MM.1S (cell line): ENCODE measurements at regions not wholly inside any gene's neighbourhood (a gene's known extent, or its start where the extent isn't known, plus 50 kb on each side); places are given as distances from the start of the nearest gene placed in this dataset.
"Not testable (repeated sequence)": the region's sequence is repeated elsewhere in the genome, so short reads cannot be mapped to it uniquely, and the experiment has no call there.

Experiments
- DNase-seq: peaks from one replicate; pipeline ENCODE4 v3.0.0-alpha.2; 2015
- H2AFZ ChIP-seq: fragments of 300-600 bp; sonication (generic); 2 replicates; pipeline ENCODE4 v1.6.0; 2016; ENCODE audit warnings: antibody characterized with exemption, low read length
- H3F3A ChIP-seq: fragments of 300-600 bp; sonication (generic); 2 replicates; pipeline ENCODE4 v1.6.1; 2016; ENCODE audit warnings: mild to moderate bottlenecking, antibody characterized with exemption, low read length, moderate library complexity, mixed read lengths; ENCODE audit not compliant: insufficient read depth
- H3K27ac ChIP-seq: fragments of 300-600 bp; sonication (generic); 2 replicates; pipeline ENCODE4 v1.5.1; 2016; ENCODE audit warnings: mild to moderate bottlenecking, low read length
- H3K27me3 ChIP-seq: fragments of 300-600 bp; sonication (generic); replicated peaks from 2 replicates; pipeline ENCODE4 v1.6.0; 2016; ENCODE audit warnings: low read length; ENCODE audit not compliant: insufficient read depth
- H3K36me3 ChIP-seq: fragments of 300-600 bp; sonication (generic); replicated peaks from 2 replicates; pipeline ENCODE4 v1.6.1; 2016; ENCODE audit warnings: mild to moderate bottlenecking, low read length, mixed read lengths; ENCODE audit not compliant: insufficient read depth
- H3K4me1 ChIP-seq: fragments of 300-600 bp; sonication (generic); 2 replicates; pipeline ENCODE4 v1.6.1; 2016; ENCODE audit warnings: low read length, mixed read lengths
- H3K4me2 ChIP-seq: fragments of 300-600 bp; sonication (generic); 2 replicates; pipeline ENCODE4 v1.6.0; 2016; ENCODE audit warnings: low read depth, low read length
- H3K4me3 ChIP-seq: fragments of 300-600 bp; sonication (generic); 2 replicates; pipeline ENCODE4 v1.5.1; 2016; ENCODE audit warnings: low read length, mixed read lengths
- H3K79me2 ChIP-seq: fragments of 300-600 bp; sonication (generic); 2 replicates; pipeline ENCODE4 v1.6.1; 2016; ENCODE audit warnings: mixed run types, low read length, mixed read lengths
- H3K9ac ChIP-seq: fragments of 300-600 bp; sonication (generic); 2 replicates; pipeline ENCODE4 v1.6.1; 2016; ENCODE audit warnings: low read length, mixed read lengths
- H3K9me2 ChIP-seq: fragments of 300-600 bp; sonication (generic); replicated peaks from 2 replicates; pipeline ENCODE4 v1.6.1; 2016; ENCODE audit warnings: mild to moderate bottlenecking, low read length, mixed read lengths; ENCODE audit not compliant: insufficient read depth
- H3K9me3 ChIP-seq: fragments of 300-600 bp; sonication (generic); replicated peaks from 2 replicates; pipeline ENCODE4 v1.6.1; 2016; ENCODE audit warnings: mild to moderate bottlenecking, low read length, mixed read lengths; ENCODE audit not compliant: insufficient read depth
- H4K20me1 ChIP-seq: fragments of 300-600 bp; sonication (generic); 2 replicates; pipeline ENCODE4 v1.6.1; 2016; ENCODE audit warnings: mild to moderate bottlenecking, low read length, moderate library complexity, mixed read lengths; ENCODE audit not compliant: insufficient read depth

- not testable (repeated sequence) for H3K4me3 ChIP-seq, H3K4me1 ChIP-seq, H3K9me3 ChIP-seq, H3K27ac ChIP-seq, H3K27me3 ChIP-seq, H3K79me2 ChIP-seq, H3K36me3 ChIP-seq, H2AFZ ChIP-seq, H3K4me2 ChIP-seq, DNase-seq, H4K20me1 ChIP-seq, H3F3A ChIP-seq, H3K9ac ChIP-seq, H3K9me2 ChIP-seq
These were observed 966.4 kb upstream of the DEFB115 start for GRCh38 chr20:30291064-30291379.

DNA sequence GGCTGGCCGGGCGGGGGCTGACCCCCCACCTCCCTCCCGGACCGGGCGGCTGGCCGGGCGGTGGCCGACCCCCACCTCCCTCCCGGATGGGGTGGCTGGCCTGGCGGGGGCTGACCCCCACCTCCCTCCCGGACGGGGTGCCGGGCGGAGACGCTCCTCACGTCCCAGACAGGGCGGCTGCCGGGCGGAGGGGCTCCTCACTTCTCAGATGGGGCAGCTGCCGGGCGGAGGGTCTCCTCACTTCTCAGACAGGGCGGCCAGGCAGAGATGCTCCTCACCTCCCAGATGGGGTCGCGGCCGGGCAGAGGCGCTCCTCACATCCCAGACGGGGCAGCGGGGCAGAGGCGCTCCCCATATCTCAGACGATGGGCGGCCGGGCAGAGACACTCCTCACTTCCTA, 965.8 kb upstream of the DEFB115 start:
- not testable (repeated sequence) for H3K27me3 ChIP-seq, H3K9ac ChIP-seq, H3K9me3 ChIP-seq, H3K4me3 ChIP-seq, H3K4me1 ChIP-seq, H4K20me1 ChIP-seq, H3K9me2 ChIP-seq, DNase-seq, H3K36me3 ChIP-seq, H3K79me2 ChIP-seq, H3K4me2 ChIP-seq, H3F3A ChIP-seq, H3K27ac ChIP-seq, H2AFZ ChIP-seq

- H3K4me2 ChIP-seq, H3K4me3 ChIP-seq, H3K79me2 ChIP-seq, H4K20me1 ChIP-seq, H3K9me3 ChIP-seq, H3F3A ChIP-seq, H3K36me3 ChIP-seq, H3K9ac ChIP-seq, H3K27ac ChIP-seq, H2AFZ ChIP-seq, H3K27me3 ChIP-seq, H3K4me1 ChIP-seq, H3K9me2 ChIP-seq, DNase-seq: not testable (repeated sequence)
These were observed 962.1 kb upstream of the DEFB115 start for GRCh38 chr20:30295396-30295795.

GRCh38 chr20:30295967-30296366, 961.5 kb upstream of the DEFB115 start:
- H3K4me1 ChIP-seq, H3K4me2 ChIP-seq, H3F3A ChIP-seq, H3K9ac ChIP-seq, H2AFZ ChIP-seq, H3K27me3 ChIP-seq, DNase-seq, H4K20me1 ChIP-seq, H3K36me3 ChIP-seq, H3K9me2 ChIP-seq, H3K4me3 ChIP-seq, H3K27ac ChIP-seq, H3K9me3 ChIP-seq, H3K79me2 ChIP-seq: not testable (repeated sequence)

DNA sequence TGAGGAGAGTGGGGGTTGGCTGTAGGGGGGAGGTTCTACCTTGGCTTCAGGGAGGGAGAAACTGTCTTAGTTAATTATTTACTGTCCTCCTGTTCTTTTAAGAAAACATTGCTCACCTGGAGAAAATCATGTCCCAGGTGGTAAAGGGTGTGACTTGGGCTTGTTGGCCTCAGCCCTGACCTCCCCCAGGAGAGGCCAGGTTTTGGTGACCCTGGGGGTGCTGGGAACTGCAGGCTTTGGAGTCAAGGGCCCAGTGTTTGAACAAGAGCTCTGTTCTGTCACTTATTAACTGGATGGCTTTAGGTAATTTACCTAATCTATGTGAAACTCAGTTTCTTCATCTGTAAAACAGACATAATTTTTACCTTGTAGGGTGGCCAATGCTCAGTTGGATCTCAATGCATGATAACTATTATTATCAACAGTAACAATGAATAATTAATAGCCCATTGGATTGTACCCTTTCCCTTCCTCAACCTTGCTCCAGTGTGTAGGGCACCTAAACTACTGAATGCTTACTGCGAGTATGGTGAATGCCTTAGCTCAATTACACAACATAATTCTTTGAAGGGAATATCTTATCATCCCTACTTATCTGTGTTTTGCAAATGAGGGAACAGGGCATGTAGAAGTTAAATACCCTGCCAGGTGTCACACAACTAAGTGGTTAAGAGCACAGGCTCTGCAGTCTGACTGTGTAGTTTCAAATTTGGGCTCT, 959.4 kb upstream of the DEFB115 start:
- H3K36me3 ChIP-seq, H3K4me2 ChIP-seq: not testable (repeated sequence)

GRCh38 chr20:30300220-30300642, 957.2 kb upstream of the DEFB115 start:
- not testable (repeated sequence) for H3F3A ChIP-seq, H3K9me2 ChIP-seq, H3K27ac ChIP-seq, H3K36me3 ChIP-seq, H2AFZ ChIP-seq, H3K4me2 ChIP-seq, H3K27me3 ChIP-seq, H3K4me1 ChIP-seq, H3K9ac ChIP-seq, H3K9me3 ChIP-seq, H3K4me3 ChIP-seq, H4K20me1 ChIP-seq, H3K79me2 ChIP-seq, DNase-seq

More for the DNA sequence above, 959.4 kb upstream of the DEFB115 start:
- not testable (repeated sequence) for H3K27ac ChIP-seq, H4K20me1 ChIP-seq, H3F3A ChIP-seq, H3K4me1 ChIP-seq, H3K9ac ChIP-seq, H3K79me2 ChIP-seq, H3K4me3 ChIP-seq, H3K9me3 ChIP-seq, DNase-seq, H3K27me3 ChIP-seq, H3K9me2 ChIP-seq, H2AFZ ChIP-seq

GRCh38 chr20:30302786-30303185, 954.7 kb upstream of the DEFB115 start:
- H2AFZ ChIP-seq, H3K36me3 ChIP-seq, H3K27me3 ChIP-seq, DNase-seq, H3K4me1 ChIP-seq, H3K79me2 ChIP-seq, H3K9ac ChIP-seq, H3K4me2 ChIP-seq, H4K20me1 ChIP-seq, H3K9me3 ChIP-seq, H3F3A ChIP-seq, H3K27ac ChIP-seq, H3K9me2 ChIP-seq, H3K4me3 ChIP-seq: not testable (repeated sequence)

GRCh38 chr20:30309938-30310337, 947.5 kb upstream of the DEFB115 start:
- not testable (repeated sequence) for H3K79me2 ChIP-seq, H3K9ac ChIP-seq, H3K9me2 ChIP-seq, H3K4me1 ChIP-seq, DNase-seq, H3K36me3 ChIP-seq, H3K4me3 ChIP-seq, H3K4me2 ChIP-seq, H4K20me1 ChIP-seq, H3K27me3 ChIP-seq, H3K9me3 ChIP-seq, H2AFZ ChIP-seq, H3K27ac ChIP-seq, H3F3A ChIP-seq
